ENCODE measurements at regions not wholly inside any gene's neighbourhood (a gene's known extent, or its start where the extent isn't known, plus 50 kb on each side); places are given as distances from the start of the nearest gene placed in this dataset.

GRCh38 chr14:87745507-87746118 lies 247.4 kb downstream of the GALC start:
- TF ChIP-seq, protein P1, sequence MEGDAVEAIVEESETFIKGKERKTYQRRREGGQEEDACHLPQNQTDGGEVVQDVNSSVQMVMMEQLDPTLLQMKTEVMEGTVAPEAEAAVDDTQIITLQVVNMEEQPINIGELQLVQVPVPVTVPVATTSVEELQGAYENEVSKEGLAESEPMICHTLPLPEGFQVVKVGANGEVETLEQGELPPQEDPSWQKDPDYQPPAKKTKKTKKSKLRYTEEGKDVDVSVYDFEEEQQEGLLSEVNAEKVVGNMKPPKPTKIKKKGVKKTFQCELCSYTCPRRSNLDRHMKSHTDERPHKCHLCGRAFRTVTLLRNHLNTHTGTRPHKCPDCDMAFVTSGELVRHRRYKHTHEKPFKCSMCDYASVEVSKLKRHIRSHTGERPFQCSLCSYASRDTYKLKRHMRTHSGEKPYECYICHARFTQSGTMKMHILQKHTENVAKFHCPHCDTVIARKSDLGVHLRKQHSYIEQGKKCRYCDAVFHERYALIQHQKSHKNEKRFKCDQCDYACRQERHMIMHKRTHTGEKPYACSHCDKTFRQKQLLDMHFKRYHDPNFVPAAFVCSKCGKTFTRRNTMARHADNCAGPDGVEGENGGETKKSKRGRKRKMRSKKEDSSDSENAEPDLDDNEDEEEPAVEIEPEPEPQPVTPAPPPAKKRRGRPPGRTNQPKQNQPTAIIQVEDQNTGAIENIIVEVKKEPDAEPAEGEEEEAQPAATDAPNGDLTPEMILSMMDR (IDR thresholded peaks at IDR 0.05) = peak; percentile 40 to 71 (median 56)
- no peak for TF ChIP-seq POLR2A (IDR thresholded peaks at IDR 0.05)

Data from adrenal gland (tissue), 5 donors.